K562 (cell line): ENCODE measurements at regions not wholly inside any gene's neighbourhood (a gene's known extent, or its start where the extent isn't known, plus 50 kb on each side); places are given as distances from the start of the nearest gene placed in this dataset.

Experiments used
- ATAC-seq: fragments of 200-7000 bp; cut with Tn5 transposase; 3 replicates; pipeline ENCODE4 v1.9.1; 2020; ENCODE audit warnings: moderate library complexity
- BruUV-seq: library from RNA; stranded (reverse); fragments of 400-500 nt; replicated peaks from 2 replicates; lab custom pipeline; 2021; lab: Mats Ljungman, UMichigan
- CTCF ChIA-PET: fragments of 300-600 bp; formaldehyde crosslinking; extraction: SDS; loops from one replicate; lab custom pipeline; 2021; ENCODE audit warnings: low intra/inter-chr PET ratio; lab: Yijun Ruan, JAX
- POLR2A ChIA-PET: fragments of 300-600, 350-650 bp; sonication (Branson Sonifier 250); formaldehyde crosslinking; extraction: SDS; loops from one replicate; lab custom pipeline; 2021; ENCODE audit warnings: antibody characterized with exemption, inconsistent platforms; lab: Yijun Ruan, JAX
- DNase-seq, 4 experiments: peaks; one replicate each; pipeline versions ENCODE4 v3.0.0 to v3.0.0-alpha.2; 2011 to 2018; ENCODE audit warnings: low spot score in 3 of 4, mixed read lengths in 3 of 4; ENCODE audit errors: extremely low read depth in 1 of 4
- FAIRE-seq: peaks from 2 replicates; lab custom pipeline; 2011; peaks lifted over from hg19 to GRCh38; lab: Jason Lieb, UNC
- H2AFZ ChIP-seq: 2 replicates; pipeline ENCODE4 v1.6.0; 2011; ENCODE audit warnings: low read depth, low read length, control low read depth, inconsistent platforms
- H3K27ac ChIP-seq: fragments of 200-600 bp; 3 replicates; pipeline ENCODE4 v1.8.0; 2011; ENCODE audit warnings: low read depth, mild to moderate bottlenecking, control low read depth, inconsistent platforms, low read length, moderate library complexity, mixed read lengths; ENCODE audit errors: extremely low read depth
- H3K27me3 ChIP-seq, 2 experiments: fragments of 300-600 bp in 1 of 2; 2 replicates in 1 of 2; 3 replicates in 1 of 2; pipeline versions ENCODE4 v1.6.0 to v1.8.0; 2011; ENCODE audit warnings: inconsistent platforms in 2 of 2, low read length in 2 of 2, mild to moderate bottlenecking in 1 of 2, mixed read lengths in 1 of 2, moderate library complexity in 1 of 2; ENCODE audit not compliant: control insufficient read depth in 2 of 2, insufficient read depth in 2 of 2
- H3K36me3 ChIP-seq: fragments of 300-600 bp; 3 replicates; pipeline ENCODE4 v1.8.0; 2011; ENCODE audit warnings: mild to moderate bottlenecking, low read length, inconsistent platforms; ENCODE audit not compliant: control insufficient read depth, insufficient read depth
- H3K4me1 ChIP-seq, 2 experiments: fragments of 200-600 bp in 1 of 2; replicated peaks in 1 of 2; 2 replicates in 1 of 2; 3 replicates in 1 of 2; pipeline versions ENCODE4 v1.5.1 to v1.8.0; 2011; ENCODE audit warnings: inconsistent platforms in 2 of 2, low read length in 2 of 2, mild to moderate bottlenecking in 1 of 2, mixed read lengths in 1 of 2, moderate library complexity in 1 of 2; ENCODE audit not compliant: control insufficient read depth in 2 of 2, insufficient read depth in 2 of 2
- H3K4me2 ChIP-seq: 2 replicates; pipeline ENCODE4 v1.6.1; 2011; ENCODE audit warnings: low read length, control low read depth, inconsistent platforms, mixed read lengths; ENCODE audit not compliant: insufficient read depth
- H3K4me3 ChIP-seq: fragments of 200-600 bp; sonication (generic), shearing (Covaris generic); 2 replicates; pipeline ENCODE4 v1.5.1; 2016; ENCODE audit warnings: control low read depth, inconsistent platforms
- H3K79me2 ChIP-seq: fragments of 200-600 bp; 3 replicates; pipeline ENCODE4 v1.8.0; 2011; ENCODE audit warnings: low read length, inconsistent platforms; ENCODE audit not compliant: control insufficient read depth, insufficient read depth
- H3K9ac ChIP-seq, 2 experiments: 2 replicates each; pipeline versions ENCODE4 v1.6.0 to v1.6.1; 2011; ENCODE audit warnings: low read depth in 2 of 2, low read length in 2 of 2, control low read depth in 1 of 2, inconsistent platforms in 1 of 2, mild to moderate bottlenecking in 1 of 2, mixed read lengths in 1 of 2; ENCODE audit not compliant: insufficient read depth in 1 of 2
- H3K9me1 ChIP-seq: one replicate; pipeline ENCODE4 v1.6.0; 2011; ENCODE audit warnings: inconsistent platforms, mild to moderate bottlenecking, low read length, moderate library complexity; ENCODE audit not compliant: control insufficient read depth, insufficient read depth
- H3K9me3 ChIP-seq: replicated peaks from 2 replicates; pipeline ENCODE4 v1.5.1; 2011; ENCODE audit warnings: low read depth, low read length, inconsistent platforms; ENCODE audit not compliant: control insufficient read depth, insufficient read depth
- H4K20me1 ChIP-seq: replicated peaks from 2 replicates; pipeline ENCODE4 v1.6.1; 2011; ENCODE audit warnings: low read length, inconsistent platforms, mixed read lengths; ENCODE audit not compliant: control insufficient read depth, insufficient read depth
- CHD1 ChIP-seq: fragments of 200-600 bp; sonication (generic); IDR thresholded peaks from one replicate; pipeline ENCODE4 v1.6.1; 2012; ENCODE audit warnings: mild to moderate bottlenecking, moderate library complexity, low read length, inconsistent platforms
- MAFF ChIP-seq: IDR thresholded peaks from 2 replicates; pipeline ENCODE4 v1.6.1; 2012; ENCODE audit warnings: low read length, improper control_type of control experiment
- RBBP5 ChIP-seq: fragments of 200-600 bp; sonication (generic); IDR thresholded peaks from 2 replicates; pipeline ENCODE4 v1.6.1; 2012; ENCODE audit warnings: borderline replicate concordance, mild to moderate bottlenecking, low read length, control low read depth, inconsistent platforms; ENCODE audit not compliant: insufficient read depth, poor library complexity, severe bottlenecking
- STAT5B ChIP-seq: fragments of 250-450 bp; sonication (Bioruptor Pico); IDR thresholded peaks from 2 replicates; pipeline ENCODE4 v1.8.0; 2021; ENCODE audit warnings: mild to moderate bottlenecking, inconsistent platforms
- ZNF696 ChIP-seq: fragments of 250-450 bp; sonication (Bioruptor Pico); conservative IDR thresholded peaks from 2 replicates; pipeline ENCODE4 v1.4.0; 2020; ENCODE audit warnings: mild to moderate bottlenecking, moderate library complexity
- WGBS: fragments of 100-300 bp; shearing (Covaris generic); methylation state at CpG from one replicate; pipeline ENCODE4 v1.1.6; 2016; ENCODE audit warnings: low coverage, mixed read lengths; ENCODE audit not compliant: insufficient coverage; ENCODE audit errors: missing lambda C conversion rate; 5-methylcytosine and 5-hydroxymethylcytosine counted together
- in situ Hi-C: fragments of 300-500 bp; cut with MboI; formaldehyde crosslinking; loops from 4 replicates; pipeline ENCODE4 v1.15.0; 2018; ENCODE audit warnings: inconsistent platforms, mixed read lengths
- intact Hi-C: fragments of 100-400 bp; cut with micrococcal nuclease; formaldehyde crosslinking; loops from 2 replicates; pipeline ENCODE4 v1.14.2; 2022
- TF ChIP-seq, protein P1 (sequence below), 2 experiments: fragments of 450-650 bp; IDR thresholded peaks; 2 replicates each; pipeline ENCODE4 v1.6.1; 2018; ENCODE audit warnings: mild to moderate bottlenecking in 2 of 2, low read depth in 1 of 2; ENCODE audit not compliant: partially characterized antibody in 2 of 2
- TF ChIP-seq, protein P2 (sequence below): sonication (generic); formaldehyde crosslinking; IDR thresholded peaks from 2 replicates; pipeline ENCODE4 v1.8.0; 2022; ENCODE audit warnings: missing genetic modification reagents, mild to moderate bottlenecking, borderline replicate concordance

DNA sequence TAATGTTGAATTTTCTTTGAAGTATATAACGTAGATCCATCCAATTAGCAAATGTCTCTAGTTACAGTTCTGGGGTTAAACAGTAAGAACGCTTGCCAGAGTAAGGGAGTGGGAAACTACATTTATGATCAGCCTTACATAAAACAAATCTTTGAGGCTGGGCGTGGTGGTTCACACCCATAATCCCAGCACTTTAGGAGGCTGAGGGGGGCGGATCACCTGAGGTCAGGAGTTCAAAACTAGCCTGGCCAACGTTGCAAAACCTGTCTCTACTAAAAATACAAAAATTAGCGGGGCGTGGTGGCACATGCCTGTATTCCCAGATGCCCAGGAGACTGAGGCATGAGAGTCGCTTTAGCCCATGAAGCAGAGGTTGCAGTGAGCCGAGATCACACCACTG is 50.1 kb upstream of the GATM start:
- Histone ChIP-seq H3K79me2 (no peaks in the 10 kb centered on the region), H3K9me3 (no peaks in the 10 kb centered on the region), H4K20me1 (no peaks in the 10 kb centered on the region), H3K9ac (no peak overlapping the region), H3K4me1 (peaks cover 0 to 8% of the 10 kb centered on the region in 2 experiments; a peak in 2 of 5 replicates), H3K9me1 (no peaks in the 10 kb centered on the region), H3K27ac (no peak overlapping the region), H3K27me3 (no peaks in the 10 kb centered on the region), H3K4me3 (no peak overlapping the region), H3K4me2 (no peak overlapping the region), H3K36me3 (no peaks in the 10 kb centered on the region), H2AFZ (no peak overlapping the region)
- BruUV-seq: no TSS peak
- TF ChIP-seq, protein P1, sequence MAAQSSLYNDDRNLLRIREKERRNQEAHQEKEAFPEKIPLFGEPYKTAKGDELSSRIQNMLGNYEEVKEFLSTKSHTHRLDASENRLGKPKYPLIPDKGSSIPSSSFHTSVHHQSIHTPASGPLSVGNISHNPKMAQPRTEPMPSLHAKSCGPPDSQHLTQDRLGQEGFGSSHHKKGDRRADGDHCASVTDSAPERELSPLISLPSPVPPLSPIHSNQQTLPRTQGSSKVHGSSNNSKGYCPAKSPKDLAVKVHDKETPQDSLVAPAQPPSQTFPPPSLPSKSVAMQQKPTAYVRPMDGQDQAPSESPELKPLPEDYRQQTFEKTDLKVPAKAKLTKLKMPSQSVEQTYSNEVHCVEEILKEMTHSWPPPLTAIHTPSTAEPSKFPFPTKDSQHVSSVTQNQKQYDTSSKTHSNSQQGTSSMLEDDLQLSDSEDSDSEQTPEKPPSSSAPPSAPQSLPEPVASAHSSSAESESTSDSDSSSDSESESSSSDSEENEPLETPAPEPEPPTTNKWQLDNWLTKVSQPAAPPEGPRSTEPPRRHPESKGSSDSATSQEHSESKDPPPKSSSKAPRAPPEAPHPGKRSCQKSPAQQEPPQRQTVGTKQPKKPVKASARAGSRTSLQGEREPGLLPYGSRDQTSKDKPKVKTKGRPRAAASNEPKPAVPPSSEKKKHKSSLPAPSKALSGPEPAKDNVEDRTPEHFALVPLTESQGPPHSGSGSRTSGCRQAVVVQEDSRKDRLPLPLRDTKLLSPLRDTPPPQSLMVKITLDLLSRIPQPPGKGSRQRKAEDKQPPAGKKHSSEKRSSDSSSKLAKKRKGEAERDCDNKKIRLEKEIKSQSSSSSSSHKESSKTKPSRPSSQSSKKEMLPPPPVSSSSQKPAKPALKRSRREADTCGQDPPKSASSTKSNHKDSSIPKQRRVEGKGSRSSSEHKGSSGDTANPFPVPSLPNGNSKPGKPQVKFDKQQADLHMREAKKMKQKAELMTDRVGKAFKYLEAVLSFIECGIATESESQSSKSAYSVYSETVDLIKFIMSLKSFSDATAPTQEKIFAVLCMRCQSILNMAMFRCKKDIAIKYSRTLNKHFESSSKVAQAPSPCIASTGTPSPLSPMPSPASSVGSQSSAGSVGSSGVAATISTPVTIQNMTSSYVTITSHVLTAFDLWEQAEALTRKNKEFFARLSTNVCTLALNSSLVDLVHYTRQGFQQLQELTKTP (IDR thresholded peaks at IDR 0.05; ENCODE audit: low read depth in 1 of 2, partially characterized antibody in 2 of 2): no peak
- no peak for TF ChIP-seq ZNF696 (CRISPR knock-in tag)
- no peak for TF ChIP-seq MAFF
- no peak for TF ChIP-seq RBBP5
- TF ChIP-seq STAT5B (CRISPR knock-in tag): no peak
- TF ChIP-seq, protein P2, sequence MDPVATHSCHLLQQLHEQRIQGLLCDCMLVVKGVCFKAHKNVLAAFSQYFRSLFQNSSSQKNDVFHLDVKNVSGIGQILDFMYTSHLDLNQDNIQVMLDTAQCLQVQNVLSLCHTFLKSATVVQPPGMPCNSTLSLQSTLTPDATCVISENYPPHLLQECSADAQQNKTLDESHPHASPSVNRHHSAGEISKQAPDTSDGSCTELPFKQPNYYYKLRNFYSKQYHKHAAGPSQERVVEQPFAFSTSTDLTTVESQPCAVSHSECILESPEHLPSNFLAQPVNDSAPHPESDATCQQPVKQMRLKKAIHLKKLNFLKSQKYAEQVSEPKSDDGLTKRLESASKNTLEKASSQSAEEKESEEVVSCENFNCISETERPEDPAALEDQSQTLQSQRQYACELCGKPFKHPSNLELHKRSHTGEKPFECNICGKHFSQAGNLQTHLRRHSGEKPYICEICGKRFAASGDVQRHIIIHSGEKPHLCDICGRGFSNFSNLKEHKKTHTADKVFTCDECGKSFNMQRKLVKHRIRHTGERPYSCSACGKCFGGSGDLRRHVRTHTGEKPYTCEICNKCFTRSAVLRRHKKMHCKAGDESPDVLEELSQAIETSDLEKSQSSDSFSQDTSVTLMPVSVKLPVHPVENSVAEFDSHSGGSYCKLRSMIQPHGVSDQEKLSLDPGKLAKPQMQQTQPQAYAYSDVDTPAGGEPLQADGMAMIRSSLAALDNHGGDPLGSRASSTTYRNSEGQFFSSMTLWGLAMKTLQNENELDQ: no peak
- TF ChIP-seq CHD1: no peak
- ChIA-PET CTCF (interaction anchor here (5.1 kb wide), 1 partner anchor 29 kb away, joined by 112 read pairs; no protein-coding TSS in a partner anchor), POLR2A (no interaction called here)
- 18% methylated on average over 9 of the region's 9 CpGs for WGBS
- in situ Hi-C loops: no loop called here
- FAIRE-seq (no peak), ATAC-seq (no peak), DNase-seq (no peak)
- intact Hi-C loops: no loop called here
